HG02588 (cell line): ENCODE measurements at regions not wholly inside any gene's neighbourhood (a gene's known extent, or its start where the extent isn't known, plus 50 kb on each side); places are given as distances from the start of the nearest gene placed in this dataset.
"Not testable (repeated sequence)": the region's sequence is repeated elsewhere in the genome, so short reads cannot be mapped to it uniquely, and the experiment has no call there.

Source experiments
- ATAC-seq: cut with Tn5 transposase; IDR thresholded peaks from one replicate; pipeline ENCODE4 v1.9.1; 2021; ENCODE audit warnings: mild to moderate bottlenecking, moderate library complexity; ENCODE audit not compliant: unreplicated experiment

- no peak for ATAC-seq
These were observed 301.9 kb upstream of the SGK1 start for GRCh38 chr6:134619789-134620188.

GRCh38 chr6:134619077-134619476 lies 301.2 kb upstream of the SGK1 start:
- peak; percentile 63 for ATAC-seq

GRCh38 chr6:134614606-134615485 lies 296.9 kb upstream of the SGK1 start:
- ATAC-seq = no peak

- ATAC-seq = not testable (repeated sequence)
These were observed 294.2 kb upstream of the SGK1 start for GRCh38 chr6:134612128-134612527.

GRCh38 chr6:134610411-134610810 lies 292.5 kb upstream of the SGK1 start:
- no peak for ATAC-seq

GRCh38 chr6:134609716-134610261 lies 291.9 kb upstream of the SGK1 start:
- ATAC-seq = no peak

- ATAC-seq = no peak
These were observed 289.5 kb upstream of the SGK1 start for GRCh38 chr6:134607411-134607810.

GRCh38 chr6:134605034-134605433 lies 287.1 kb upstream of the SGK1 start:
- ATAC-seq = no peak

GRCh38 chr6:134604014-134604676 lies 286.2 kb upstream of the SGK1 start:
- ATAC-seq = no peak

- no peak for ATAC-seq
These were observed 285.6 kb upstream of the SGK1 start for GRCh38 chr6:134603561-134603960.

- ATAC-seq = no peak
These were observed 284.2 kb upstream of the SGK1 start for GRCh38 chr6:134602123-134602522.

GRCh38 chr6:134600671-134601070 lies 282.8 kb upstream of the SGK1 start:
- ATAC-seq = no peak

GRCh38 chr6:134599079-134599478 lies 281.2 kb upstream of the SGK1 start:
- no peak for ATAC-seq

- ATAC-seq = no peak
These were observed 278.3 kb upstream of the SGK1 start for GRCh38 chr6:134596191-134596590.

GRCh38 chr6:134594881-134595280 lies 277.0 kb upstream of the SGK1 start:
- ATAC-seq = no peak

- no peak for ATAC-seq
These were observed 276.0 kb upstream of the SGK1 start for GRCh38 chr6:134593887-134594286.

- no peak for ATAC-seq
These were observed 275.5 kb upstream of the SGK1 start for GRCh38 chr6:134593442-134593841.

- ATAC-seq = no peak
These were observed 275.1 kb upstream of the SGK1 start for GRCh38 chr6:134593024-134593423.

- ATAC-seq = no peak
These were observed 272.5 kb upstream of the SGK1 start for GRCh38 chr6:134590449-134590848.

GRCh38 chr6:134590004-134590403 lies 272.1 kb upstream of the SGK1 start:
- no peak for ATAC-seq

- ATAC-seq = no peak
These were observed 271.6 kb upstream of the SGK1 start for GRCh38 chr6:134589512-134589911.

GRCh38 chr6:134588267-134588666 lies 270.4 kb upstream of the SGK1 start:
- no peak for ATAC-seq
